GM18499 (cell line): ENCODE measurements at regions not wholly inside any gene's neighbourhood (a gene's known extent, or its start where the extent isn't known, plus 50 kb on each side); places are given as distances from the start of the nearest gene placed in this dataset.
"Not testable (repeated sequence)": the region's sequence is repeated elsewhere in the genome, so short reads cannot be mapped to it uniquely, and the experiment has no call there.

Experiments used
- ATAC-seq: cut with Tn5 transposase; IDR thresholded peaks from one replicate; pipeline ENCODE4 v1.9.1; 2021; ENCODE audit warnings: moderate number of reproducible peaks; ENCODE audit not compliant: insufficient read depth, unreplicated experiment

GRCh38 chr9:115393976-115394775 is 276.2 kb upstream of the TNC start:
- ATAC-seq = no peak

GRCh38 chr9:115395511-115396021 is 277.6 kb upstream of the TNC start:
- ATAC-seq = no peak

GRCh38 chr9:115396071-115396529 is 278.1 kb upstream of the TNC start:
- no peak for ATAC-seq

- no peak for ATAC-seq
These were observed 279.8 kb upstream of the TNC start for GRCh38 chr9:115397591-115398312.

- ATAC-seq = no peak
These were observed 280.3 kb upstream of the TNC start for GRCh38 chr9:115398313-115398650.

GRCh38 chr9:115398996-115399395 is 281.0 kb upstream of the TNC start:
- no peak for ATAC-seq

- ATAC-seq = no peak
These were observed 282.8 kb upstream of the TNC start for GRCh38 chr9:115400796-115401195.

- no peak for ATAC-seq
These were observed 283.9 kb upstream of the TNC start for GRCh38 chr9:115401756-115402327.

GRCh38 chr9:115403753-115404152 is 285.8 kb upstream of the TNC start:
- ATAC-seq = no peak

GRCh38 chr9:115404311-115404710 is 286.4 kb upstream of the TNC start:
- no peak for ATAC-seq

GRCh38 chr9:115411516-115411915 is 293.6 kb upstream of the TNC start:
- no peak for ATAC-seq

GRCh38 chr9:115411993-115412452 is 294.1 kb upstream of the TNC start:
- ATAC-seq = no peak

GRCh38 chr9:115412656-115413055 is 294.7 kb upstream of the TNC start:
- no peak for ATAC-seq

GRCh38 chr9:115413304-115413703 is 295.3 kb upstream of the TNC start:
- peak; percentile 48 for ATAC-seq

GRCh38 chr9:115413766-115414382 is 295.9 kb upstream of the TNC start:
- no peak for ATAC-seq

GRCh38 chr9:115414561-115414960 is 296.6 kb upstream of the TNC start:
- no peak for ATAC-seq

- ATAC-seq = no peak
These were observed 297.5 kb upstream of the TNC start for GRCh38 chr9:115415450-115415849.

GRCh38 chr9:115416299-115416698 is 298.3 kb upstream of the TNC start:
- ATAC-seq = no peak

GRCh38 chr9:115418181-115418580 is 300.2 kb upstream of the TNC start:
- not testable (repeated sequence) for ATAC-seq

- ATAC-seq = no peak
These were observed 305.0 kb upstream of the TNC start for GRCh38 chr9:115422932-115423440.
